HG03342 (cell line): ENCODE measurements at regions not wholly inside any gene's neighbourhood (a gene's known extent, or its start where the extent isn't known, plus 50 kb on each side); places are given as distances from the start of the nearest gene placed in this dataset.
"Not testable (repeated sequence)": the region's sequence is repeated elsewhere in the genome, so short reads cannot be mapped to it uniquely, and the experiment has no call there.

ENCODE experiments used
- ATAC-seq: cut with Tn5 transposase; IDR thresholded peaks from one replicate; pipeline ENCODE4 v1.9.1; 2021; ENCODE audit warnings: mild to moderate bottlenecking, moderate library complexity; ENCODE audit not compliant: unreplicated experiment

- not testable (repeated sequence) for ATAC-seq
These were observed 117.7 kb upstream of the SULF2 start for GRCh38 chr20:47903009-47903408.

- not testable (repeated sequence) for ATAC-seq
These were observed 114.0 kb upstream of the SULF2 start for GRCh38 chr20:47899313-47899712.

GRCh38 chr20:47897461-47897860 is 112.2 kb upstream of the SULF2 start:
- ATAC-seq: no peak

GRCh38 chr20:47892681-47893080 is 107.4 kb upstream of the SULF2 start:
- ATAC-seq: not testable (repeated sequence)

GRCh38 chr20:47890708-47891107 is 105.4 kb upstream of the SULF2 start:
- ATAC-seq: not testable (repeated sequence)

- not testable (repeated sequence) for ATAC-seq
These were observed 104.5 kb upstream of the SULF2 start for GRCh38 chr20:47889751-47890150.

GRCh38 chr20:47888351-47888750 is 103.1 kb upstream of the SULF2 start:
- no peak for ATAC-seq

GRCh38 chr20:47887477-47888080 is 102.3 kb upstream of the SULF2 start:
- no peak for ATAC-seq

- no peak for ATAC-seq
These were observed 101.8 kb upstream of the SULF2 start for GRCh38 chr20:47887064-47887463.

GRCh38 chr20:47886454-47887041 is 101.3 kb upstream of the SULF2 start:
- no peak for ATAC-seq

GRCh38 chr20:47885909-47886453 is 100.7 kb upstream of the SULF2 start:
- no peak for ATAC-seq

GRCh38 chr20:47883940-47884339 is 98.7 kb upstream of the SULF2 start:
- not testable (repeated sequence) for ATAC-seq

- ATAC-seq: no peak
These were observed 97.9 kb upstream of the SULF2 start for GRCh38 chr20:47883186-47883585.

GRCh38 chr20:47879771-47880170 is 94.5 kb upstream of the SULF2 start:
- no peak for ATAC-seq

GRCh38 chr20:47878601-47879027 is 93.3 kb upstream of the SULF2 start:
- no peak for ATAC-seq

GRCh38 chr20:47876311-47877088 is 91.2 kb upstream of the SULF2 start:
- ATAC-seq: no peak

- no peak for ATAC-seq
These were observed 90.2 kb upstream of the SULF2 start for GRCh38 chr20:47875297-47876025.

GRCh38 chr20:47872341-47872740 is 87.1 kb upstream of the SULF2 start:
- ATAC-seq: no peak

- no peak for ATAC-seq
These were observed 85.2 kb upstream of the SULF2 start for GRCh38 chr20:47870475-47870874.

GRCh38 chr20:47868744-47869143 is 83.5 kb upstream of the SULF2 start:
- no peak for ATAC-seq

GRCh38 chr20:47868236-47868635 is 83.0 kb upstream of the SULF2 start:
- no peak for ATAC-seq
